K562 (cell line): ENCODE measurements at regions not wholly inside any gene's neighbourhood (a gene's known extent, or its start where the extent isn't known, plus 50 kb on each side); places are given as distances from the start of the nearest gene placed in this dataset.

ENCODE experiments used
- ATAC-seq: fragments of 200-7000 bp; cut with Tn5 transposase; 3 replicates; pipeline ENCODE4 v1.9.1; 2020; ENCODE audit warnings: moderate library complexity
- BruUV-seq: library from RNA; stranded (reverse); fragments of 400-500 nt; replicated peaks from 2 replicates; lab custom pipeline; 2021; lab: Mats Ljungman, UMichigan
- CTCF ChIA-PET: fragments of 300-600 bp; formaldehyde crosslinking; extraction: SDS; loops from one replicate; lab custom pipeline; 2021; ENCODE audit warnings: low intra/inter-chr PET ratio; lab: Yijun Ruan, JAX
- POLR2A ChIA-PET: fragments of 300-600, 350-650 bp; sonication (Branson Sonifier 250); formaldehyde crosslinking; extraction: SDS; loops from one replicate; lab custom pipeline; 2021; ENCODE audit warnings: antibody characterized with exemption, inconsistent platforms; lab: Yijun Ruan, JAX
- DNase-seq, 4 experiments: peaks; one replicate each; pipeline versions ENCODE4 v3.0.0 to v3.0.0-alpha.2; 2011 to 2018; ENCODE audit warnings: low spot score in 3 of 4, mixed read lengths in 3 of 4; ENCODE audit errors: extremely low read depth in 1 of 4
- FAIRE-seq: peaks from 2 replicates; lab custom pipeline; 2011; peaks lifted over from hg19 to GRCh38; lab: Jason Lieb, UNC
- H2AFZ ChIP-seq: 2 replicates; pipeline ENCODE4 v1.6.0; 2011; ENCODE audit warnings: low read depth, low read length, control low read depth, inconsistent platforms
- H3K27ac ChIP-seq: fragments of 200-600 bp; 3 replicates; pipeline ENCODE4 v1.8.0; 2011; ENCODE audit warnings: low read depth, mild to moderate bottlenecking, control low read depth, inconsistent platforms, low read length, moderate library complexity, mixed read lengths; ENCODE audit errors: extremely low read depth
- H3K27me3 ChIP-seq, 2 experiments: fragments of 300-600 bp in 1 of 2; 2 replicates in 1 of 2; 3 replicates in 1 of 2; pipeline versions ENCODE4 v1.6.0 to v1.8.0; 2011; ENCODE audit warnings: inconsistent platforms in 2 of 2, low read length in 2 of 2, mild to moderate bottlenecking in 1 of 2, mixed read lengths in 1 of 2, moderate library complexity in 1 of 2; ENCODE audit not compliant: control insufficient read depth in 2 of 2, insufficient read depth in 2 of 2
- H3K36me3 ChIP-seq: fragments of 300-600 bp; 3 replicates; pipeline ENCODE4 v1.8.0; 2011; ENCODE audit warnings: mild to moderate bottlenecking, low read length, inconsistent platforms; ENCODE audit not compliant: control insufficient read depth, insufficient read depth
- H3K4me1 ChIP-seq, 2 experiments: fragments of 200-600 bp in 1 of 2; replicated peaks in 1 of 2; 2 replicates in 1 of 2; 3 replicates in 1 of 2; pipeline versions ENCODE4 v1.5.1 to v1.8.0; 2011; ENCODE audit warnings: inconsistent platforms in 2 of 2, low read length in 2 of 2, mild to moderate bottlenecking in 1 of 2, mixed read lengths in 1 of 2, moderate library complexity in 1 of 2; ENCODE audit not compliant: control insufficient read depth in 2 of 2, insufficient read depth in 2 of 2
- H3K4me2 ChIP-seq: 2 replicates; pipeline ENCODE4 v1.6.1; 2011; ENCODE audit warnings: low read length, control low read depth, inconsistent platforms, mixed read lengths; ENCODE audit not compliant: insufficient read depth
- H3K4me3 ChIP-seq: fragments of 200-600 bp; sonication (generic), shearing (Covaris generic); 2 replicates; pipeline ENCODE4 v1.5.1; 2016; ENCODE audit warnings: control low read depth, inconsistent platforms
- H3K79me2 ChIP-seq: fragments of 200-600 bp; 3 replicates; pipeline ENCODE4 v1.8.0; 2011; ENCODE audit warnings: low read length, inconsistent platforms; ENCODE audit not compliant: control insufficient read depth, insufficient read depth
- H3K9ac ChIP-seq, 2 experiments: 2 replicates each; pipeline versions ENCODE4 v1.6.0 to v1.6.1; 2011; ENCODE audit warnings: low read depth in 2 of 2, low read length in 2 of 2, control low read depth in 1 of 2, inconsistent platforms in 1 of 2, mild to moderate bottlenecking in 1 of 2, mixed read lengths in 1 of 2; ENCODE audit not compliant: insufficient read depth in 1 of 2
- H3K9me1 ChIP-seq: one replicate; pipeline ENCODE4 v1.6.0; 2011; ENCODE audit warnings: inconsistent platforms, mild to moderate bottlenecking, low read length, moderate library complexity; ENCODE audit not compliant: control insufficient read depth, insufficient read depth
- H3K9me3 ChIP-seq: replicated peaks from 2 replicates; pipeline ENCODE4 v1.5.1; 2011; ENCODE audit warnings: low read depth, low read length, inconsistent platforms; ENCODE audit not compliant: control insufficient read depth, insufficient read depth
- H4K20me1 ChIP-seq: replicated peaks from 2 replicates; pipeline ENCODE4 v1.6.1; 2011; ENCODE audit warnings: low read length, inconsistent platforms, mixed read lengths; ENCODE audit not compliant: control insufficient read depth, insufficient read depth
- BDP1 ChIP-seq: IDR thresholded peaks from 3 replicates; pipeline ENCODE4 v1.6.1; 2011; ENCODE audit not compliant: insufficient read length, insufficient read depth
- NONO ChIP-seq, 2 experiments: fragments of 200-400 bp in 1 of 2; fragments of 450-650 bp in 1 of 2; formaldehyde crosslinking in 1 of 2; IDR thresholded peaks; 2 replicates each; pipeline ENCODE4 v1.6.1; 2017; ENCODE audit warnings: low read depth in 2 of 2, mild to moderate bottlenecking in 2 of 2, moderate library complexity in 2 of 2, low read length in 1 of 2
- NR2C1 ChIP-seq, 2 experiments: fragments of 450-650 bp; IDR thresholded peaks; 2 replicates each; pipeline ENCODE4 v1.6.1; 2017; ENCODE audit warnings: mild to moderate bottlenecking in 2 of 2, antibody characterized with exemption in 1 of 2, inconsistent platforms in 1 of 2, missing compliant biosample characterization in 1 of 2, missing genetic modification characterization in 1 of 2
- REST ChIP-seq, 2 experiments: fragments of 450-650 bp; formaldehyde crosslinking in 1 of 2; IDR thresholded peaks; 2 replicates each; pipeline versions ENCODE4 v1.4.0 to v1.6.1; 2014 to 2020; ENCODE audit warnings: mild to moderate bottlenecking in 2 of 2, borderline replicate concordance in 1 of 2, low read depth in 1 of 2
- SRSF9 ChIP-seq: fragments of 200-400 bp; formaldehyde crosslinking; IDR thresholded peaks from 2 replicates; pipeline ENCODE4 v1.6.1; 2017; ENCODE audit warnings: low read depth, low read length, borderline replicate concordance
- ZNF174 ChIP-seq: fragments of 250-450 bp; sonication (Bioruptor Pico); IDR thresholded peaks from 2 replicates; pipeline ENCODE4 v1.4.0; 2020; ENCODE audit warnings: mild to moderate bottlenecking
- ZNF184 ChIP-seq: sonication (generic); formaldehyde crosslinking; IDR thresholded peaks from 2 replicates; pipeline ENCODE4 v1.5.0; 2020; ENCODE audit warnings: missing genetic modification reagents
- ZNF316 ChIP-seq: fragments of 450-650 bp; IDR thresholded peaks from 2 replicates; pipeline ENCODE4 v1.6.1; 2016
- ZNF384 ChIP-seq: IDR thresholded peaks from 2 replicates; pipeline ENCODE4 v1.6.1; 2012; ENCODE audit warnings: low read depth, low read length, improper control_type of control experiment
- ZNF830 ChIP-seq: fragments of 250-450 bp; sonication (Bioruptor Pico); IDR thresholded peaks from 2 replicates; pipeline ENCODE4 v1.5.0; 2021; ENCODE audit warnings: mild to moderate bottlenecking
- in situ Hi-C: fragments of 300-500 bp; cut with MboI; formaldehyde crosslinking; loops from 4 replicates; pipeline ENCODE4 v1.15.0; 2018; ENCODE audit warnings: inconsistent platforms, mixed read lengths
- intact Hi-C: fragments of 100-400 bp; cut with micrococcal nuclease; formaldehyde crosslinking; loops from 2 replicates; pipeline ENCODE4 v1.14.2; 2022
- TF ChIP-seq, protein P1 (sequence below): sonication (generic); formaldehyde crosslinking; IDR thresholded peaks from 2 replicates; pipeline ENCODE4 v1.4.0; 2020; ENCODE audit warnings: mild to moderate bottlenecking, missing genetic modification reagents

DNA sequence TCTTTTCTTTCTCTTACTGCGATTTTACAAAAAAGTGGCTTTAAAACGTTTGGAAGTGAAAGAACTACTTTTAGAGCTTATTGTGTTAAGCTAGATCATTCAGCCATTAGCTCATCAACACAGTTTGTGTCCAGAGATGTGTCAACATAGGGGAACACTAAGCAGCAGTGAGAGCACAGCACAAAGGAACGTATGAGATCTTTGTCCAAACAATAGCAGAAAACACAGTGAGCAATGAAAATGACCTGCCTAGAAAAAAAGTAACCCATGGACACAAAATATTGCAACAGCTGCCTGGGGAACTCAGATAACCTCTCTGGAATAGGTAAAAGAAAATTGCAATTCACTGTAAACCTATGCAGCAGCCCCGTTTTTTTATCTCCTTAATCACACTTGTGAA lies 372.5 kb downstream of the ARHGEF28 start (continued):
- TF ChIP-seq ZNF384, result no peak

DNA sequence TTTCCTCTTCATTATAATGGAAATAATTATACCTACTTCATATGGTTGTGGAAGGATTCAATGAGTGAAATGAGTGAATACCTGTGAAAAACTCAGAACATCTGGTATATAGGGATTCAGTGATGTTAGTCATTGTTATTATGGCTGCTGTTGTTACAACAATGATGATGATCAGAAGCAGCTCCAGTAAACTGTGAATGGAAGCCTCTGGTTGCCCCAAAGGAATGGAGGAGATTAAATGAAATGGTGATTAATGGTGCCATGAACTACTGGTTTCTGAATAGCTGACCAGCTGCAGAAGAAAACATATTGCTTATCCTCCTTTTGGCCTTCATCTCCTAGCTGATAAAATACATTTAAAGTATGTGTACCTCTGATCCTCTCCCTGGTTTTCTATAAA lies 372.0 kb downstream of the ARHGEF28 start:
- no peak overlapping the region for H3K4me3 ChIP-seq
- no peaks in the 10 kb centered on the region for H3K36me3 ChIP-seq
- POLR2A ChIA-PET, result no interaction called here
- in situ Hi-C loops, result no loop called here
- no peak overlapping the region for H2AFZ ChIP-seq
- H4K20me1 ChIP-seq, result 0 out of 2 replicates have a peak, but pooled peaks cover 3% of the 10 kb centered on the region
- H3K27ac ChIP-seq, result no peak overlapping the region
- no peak for TF ChIP-seq ZNF830
- TF ChIP-seq REST (IDR thresholded peaks at IDR 0.05; ENCODE audit: borderline replicate concordance), result no peak
- no peak for TF ChIP-seq REST (CRISPR knock-in tag; IDR thresholded peaks at IDR 0.05; ENCODE audit: low read depth)
- no peak for TF ChIP-seq SRSF9
- TF ChIP-seq, protein P1, sequence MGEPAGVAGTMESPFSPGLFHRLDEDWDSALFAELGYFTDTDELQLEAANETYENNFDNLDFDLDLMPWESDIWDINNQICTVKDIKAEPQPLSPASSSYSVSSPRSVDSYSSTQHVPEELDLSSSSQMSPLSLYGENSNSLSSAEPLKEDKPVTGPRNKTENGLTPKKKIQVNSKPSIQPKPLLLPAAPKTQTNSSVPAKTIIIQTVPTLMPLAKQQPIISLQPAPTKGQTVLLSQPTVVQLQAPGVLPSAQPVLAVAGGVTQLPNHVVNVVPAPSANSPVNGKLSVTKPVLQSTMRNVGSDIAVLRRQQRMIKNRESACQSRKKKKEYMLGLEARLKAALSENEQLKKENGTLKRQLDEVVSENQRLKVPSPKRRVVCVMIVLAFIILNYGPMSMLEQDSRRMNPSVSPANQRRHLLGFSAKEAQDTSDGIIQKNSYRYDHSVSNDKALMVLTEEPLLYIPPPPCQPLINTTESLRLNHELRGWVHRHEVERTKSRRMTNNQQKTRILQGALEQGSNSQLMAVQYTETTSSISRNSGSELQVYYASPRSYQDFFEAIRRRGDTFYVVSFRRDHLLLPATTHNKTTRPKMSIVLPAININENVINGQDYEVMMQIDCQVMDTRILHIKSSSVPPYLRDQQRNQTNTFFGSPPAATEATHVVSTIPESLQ (CRISPR knock-in tag), result no peak
- TF ChIP-seq ZNF316, result no peak
- no peak for TF ChIP-seq NONO (IDR thresholded peaks at IDR 0.05; ENCODE audit: low read depth in 2 of 2, low read length in 1 of 2)
- no peak for TF ChIP-seq BDP1
- TF ChIP-seq ZNF174 (CRISPR knock-in tag), result no peak
- TF ChIP-seq ZNF184, result no peak
- no peak for TF ChIP-seq NR2C1 (IDR thresholded peaks at IDR 0.05)
- no peak for TF ChIP-seq NR2C1 (tag; IDR thresholded peaks at IDR 0.05)
- H3K9me3 ChIP-seq, result no peaks in the 10 kb centered on the region
- DNase-seq, result no peak
- H3K9me1 ChIP-seq, result no peaks in the 10 kb centered on the region
- no TSS peak for BruUV-seq
- intact Hi-C loops, result no loop called here
- H3K9ac ChIP-seq, result no peak overlapping the region
- no peaks in the 10 kb centered on the region for H3K27me3 ChIP-seq
- CTCF ChIA-PET, result no interaction called here
- ATAC-seq, result no peak
- no peak overlapping the region for H3K4me2 ChIP-seq
- FAIRE-seq, result no peak
- no peaks in the 10 kb centered on the region for H3K79me2 ChIP-seq
- no peaks in the 10 kb centered on the region for H3K4me1 ChIP-seq
